Stimulated activated memory B cell treated with anti-CD40 and anti-IgM and Interleukin-4, amounts not matched to agents 10 μg/mL and 1 μg/mL and 100 μg/mL, for 72 hours (primary cell): ENCODE measurements at regions not wholly inside any gene's neighbourhood (a gene's known extent, or its start where the extent isn't known, plus 50 kb on each side); places are given as distances from the start of the nearest gene placed in this dataset.
A peak's percentile ranks its signal among the peaks of the same experiment; 100 is the strongest.
"Not testable (repeated sequence)": the region's sequence is repeated elsewhere in the genome, so short reads cannot be mapped to it uniquely, and the experiment has no call there.

Experiments
- ATAC-seq: fragments of 150-1000 bp; cut with Tn5 transposase; 2 replicates; pipeline ENCODE4 v1.10.0; 2021
- H3K27ac Mint-ChIP-seq: one replicate; pipeline ENCODE4 v1.8.0; 2022; ENCODE audit warnings: mild to moderate bottlenecking, mixed read lengths
- H3K27me3 Mint-ChIP-seq: one replicate; pipeline ENCODE4 v1.8.0; 2022; ENCODE audit warnings: mixed read lengths
- H3K36me3 Mint-ChIP-seq: one replicate; pipeline ENCODE4 v1.8.0; 2022; ENCODE audit warnings: mixed read lengths
- H3K4me1 Mint-ChIP-seq: one replicate; pipeline ENCODE4 v1.8.0; 2022; ENCODE audit warnings: mixed read lengths
- H3K4me3 Mint-ChIP-seq: one replicate; pipeline ENCODE4 v1.8.0; 2022; ENCODE audit warnings: mild to moderate bottlenecking, moderate library complexity, mixed read lengths
- H3K9me3 Mint-ChIP-seq: one replicate; pipeline ENCODE4 v1.8.0; 2022; ENCODE audit warnings: mixed read lengths

DNA sequence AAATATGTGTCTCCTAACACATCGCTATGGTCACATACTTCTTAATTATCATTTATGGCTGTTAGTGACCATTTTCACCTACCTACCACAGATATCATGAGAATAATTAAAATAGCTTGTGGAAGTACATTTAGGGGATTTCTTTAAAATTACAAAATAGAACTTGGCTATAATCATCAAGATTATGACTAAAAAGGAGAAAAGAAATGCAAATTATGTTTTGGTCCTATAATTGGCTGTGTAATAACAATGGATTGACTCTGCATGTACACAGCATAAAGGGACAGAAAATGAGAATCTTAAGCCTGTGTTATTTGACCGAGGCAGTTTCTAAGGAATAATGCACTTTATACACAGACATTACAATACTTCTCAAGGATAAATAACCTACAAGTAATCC lies 197.7 kb upstream of the ZNF322 start:
- H3K4me1 Mint-ChIP-seq, H3K9me3 Mint-ChIP-seq, H3K36me3 Mint-ChIP-seq, ATAC-seq, H3K27ac Mint-ChIP-seq, H3K4me3 Mint-ChIP-seq, H3K27me3 Mint-ChIP-seq: not testable (repeated sequence)

DNA sequence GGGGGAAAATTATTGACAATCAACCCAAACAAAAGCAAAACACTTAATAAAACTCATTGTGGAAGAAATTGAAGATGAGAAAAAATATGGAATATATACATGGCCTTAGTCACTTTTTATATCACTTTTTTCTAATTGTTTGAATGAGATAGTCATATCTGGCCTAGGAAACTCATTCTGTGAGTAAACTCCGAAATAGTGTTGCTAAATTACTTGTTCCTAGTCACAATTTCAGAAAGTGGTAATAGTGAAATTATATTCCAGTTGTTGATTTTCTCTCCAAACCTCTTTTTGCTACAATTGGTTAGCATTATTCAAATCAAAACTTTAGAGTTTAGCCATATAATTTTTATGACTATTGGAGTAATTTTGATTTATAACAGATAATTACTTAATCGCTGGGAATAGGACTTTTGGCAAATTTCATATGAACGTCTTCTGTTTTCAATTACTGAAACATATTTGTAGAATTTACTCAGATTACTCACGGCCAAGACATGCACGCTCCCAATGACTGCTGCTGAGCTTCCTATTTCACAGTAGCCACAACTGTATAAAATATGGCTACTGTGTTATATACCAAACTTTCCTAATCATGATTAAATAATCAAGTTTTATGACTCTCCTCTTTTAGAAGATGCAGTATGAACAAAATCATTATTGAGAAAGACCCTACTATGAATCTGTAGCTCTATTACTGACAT lies 199.7 kb upstream of the ZNF322 start:
- not testable (repeated sequence) for ATAC-seq, H3K27ac Mint-ChIP-seq, H3K36me3 Mint-ChIP-seq, H3K9me3 Mint-ChIP-seq, H3K27me3 Mint-ChIP-seq, H3K4me1 Mint-ChIP-seq, H3K4me3 Mint-ChIP-seq

DNA sequence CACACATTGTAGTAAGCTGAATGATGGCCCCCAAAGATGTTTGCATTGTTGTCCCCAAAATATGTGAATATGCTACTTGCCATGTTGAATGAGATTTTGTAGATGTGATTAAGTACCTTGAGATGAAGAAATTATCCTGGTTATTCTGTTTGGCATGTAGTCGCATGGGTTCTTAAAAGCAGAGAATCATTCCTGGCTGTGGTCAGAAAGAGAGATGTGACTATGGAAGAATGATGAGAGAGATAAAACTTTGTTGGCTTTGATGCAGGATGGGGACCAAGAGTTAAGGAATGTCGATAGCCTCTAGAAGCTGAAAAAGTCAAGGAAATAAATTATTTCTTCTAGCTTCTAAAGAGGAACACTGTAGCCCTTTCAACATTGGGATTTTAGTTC lies 200.2 kb upstream of the ZNF322 start:
- not testable (repeated sequence) for H3K4me3 Mint-ChIP-seq, H3K4me1 Mint-ChIP-seq, H3K27ac Mint-ChIP-seq, ATAC-seq, H3K27me3 Mint-ChIP-seq, H3K9me3 Mint-ChIP-seq, H3K36me3 Mint-ChIP-seq

DNA sequence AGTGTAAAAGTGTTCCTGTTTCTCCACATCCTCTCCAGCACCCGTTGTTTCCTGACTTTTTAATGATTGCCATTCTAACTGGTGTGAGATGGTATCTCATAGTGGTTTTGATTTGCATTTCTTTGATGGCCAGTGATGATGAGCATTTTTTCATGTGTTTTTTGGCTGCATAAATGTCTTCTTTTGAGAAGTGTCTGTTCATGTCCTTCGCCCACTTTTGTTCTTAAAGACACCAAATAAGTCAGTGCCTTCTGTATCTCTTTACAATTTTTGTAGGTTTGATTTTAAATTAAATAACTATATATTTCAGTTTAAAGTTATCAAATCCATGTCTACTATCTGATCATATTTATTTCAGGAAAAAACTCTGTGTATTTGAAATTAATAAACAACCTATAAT lies 202.4 kb upstream of the ZNF322 start:
- H3K4me1 Mint-ChIP-seq, ATAC-seq, H3K4me3 Mint-ChIP-seq, H3K27ac Mint-ChIP-seq, H3K27me3 Mint-ChIP-seq, H3K36me3 Mint-ChIP-seq, H3K9me3 Mint-ChIP-seq: not testable (repeated sequence)

DNA sequence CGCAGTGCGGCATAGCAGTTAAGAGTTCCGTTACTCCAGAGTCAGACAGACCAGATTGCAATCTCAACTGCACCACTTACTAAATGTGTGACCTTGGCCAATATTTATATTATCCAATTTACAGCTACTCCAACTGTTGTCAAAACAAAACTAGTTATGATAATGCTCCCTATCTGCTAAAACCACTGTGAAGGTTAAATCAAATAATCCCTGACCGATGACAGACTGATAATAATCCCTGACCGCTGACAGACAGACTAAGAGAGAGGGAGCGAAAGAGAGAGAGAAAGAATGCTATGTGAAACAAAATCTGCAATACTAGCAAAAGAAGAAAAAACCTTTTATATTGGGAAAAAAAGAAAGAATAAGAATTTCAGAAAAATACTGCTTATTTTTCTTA lies 204.1 kb upstream of the ZNF322 start:
- not testable (repeated sequence) for H3K9me3 Mint-ChIP-seq, H3K4me1 Mint-ChIP-seq, H3K27ac Mint-ChIP-seq, H3K36me3 Mint-ChIP-seq, H3K27me3 Mint-ChIP-seq, H3K4me3 Mint-ChIP-seq, ATAC-seq

DNA sequence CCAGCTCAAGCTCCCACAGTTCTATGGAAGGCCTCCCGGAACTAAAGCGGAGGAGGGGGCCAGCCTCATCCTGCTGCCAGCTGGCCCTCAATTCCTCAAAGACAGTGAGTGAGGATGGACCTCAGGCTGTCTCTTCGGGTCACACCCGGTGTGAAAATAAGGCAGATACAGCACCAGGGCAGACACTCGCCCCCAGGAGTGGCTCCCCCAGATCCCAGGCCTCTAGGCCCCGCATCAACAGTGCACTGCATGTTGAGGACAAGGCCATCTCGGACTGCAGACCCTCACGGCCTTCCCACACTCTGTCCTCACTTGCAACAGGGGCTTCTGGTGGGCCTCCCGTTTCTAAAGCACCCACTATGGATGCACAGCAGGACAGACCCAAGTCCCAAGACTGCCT lies 239.2 kb upstream of the ZNF322 start:
- not testable (repeated sequence) for H3K4me3 Mint-ChIP-seq, H3K27me3 Mint-ChIP-seq, H3K27ac Mint-ChIP-seq, ATAC-seq, H3K36me3 Mint-ChIP-seq, H3K9me3 Mint-ChIP-seq, H3K4me1 Mint-ChIP-seq

DNA sequence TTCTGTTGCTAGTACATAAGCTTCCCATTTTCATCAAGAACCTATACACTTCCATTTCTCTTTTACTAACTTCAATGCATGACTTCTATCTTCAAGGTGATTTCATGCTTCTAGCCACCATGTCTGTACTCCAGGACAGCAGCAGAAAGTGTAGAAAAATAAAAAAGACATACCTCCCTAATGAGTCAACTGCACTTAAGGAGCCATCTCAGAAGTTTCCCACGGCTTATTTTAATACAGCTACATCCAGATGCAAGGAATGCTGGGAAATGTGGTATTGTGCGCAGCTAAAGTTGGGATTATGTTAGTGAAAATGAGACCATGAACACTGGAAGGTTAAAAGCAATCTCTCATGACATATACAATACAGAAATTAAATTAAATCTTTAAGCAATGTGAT lies 264.7 kb upstream of the ZNF322 start:
- not testable (repeated sequence) for H3K27me3 Mint-ChIP-seq, H3K4me3 Mint-ChIP-seq, H3K36me3 Mint-ChIP-seq, H3K4me1 Mint-ChIP-seq, H3K27ac Mint-ChIP-seq, ATAC-seq, H3K9me3 Mint-ChIP-seq

DNA sequence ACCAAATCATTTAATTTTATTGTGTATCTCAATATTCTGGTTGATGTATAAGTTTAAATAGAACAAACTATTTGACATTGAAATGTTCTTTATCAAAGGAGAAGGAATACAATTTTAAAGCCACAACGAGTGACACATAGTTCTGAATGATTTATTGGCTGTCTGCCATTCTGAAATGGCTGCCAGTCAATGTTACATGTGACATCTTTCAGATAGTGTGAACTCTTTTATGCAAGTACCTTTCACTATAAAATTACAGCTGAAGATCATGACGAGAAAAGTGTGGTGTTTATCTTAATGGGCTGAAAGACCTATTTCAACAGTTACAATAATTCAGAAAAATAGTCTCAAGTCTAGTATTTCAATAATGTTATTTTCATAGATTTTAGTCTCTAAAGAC lies 268.6 kb upstream of the ZNF322 start:
- H3K4me3 Mint-ChIP-seq, H3K27me3 Mint-ChIP-seq, H3K27ac Mint-ChIP-seq, ATAC-seq, H3K4me1 Mint-ChIP-seq, H3K9me3 Mint-ChIP-seq, H3K36me3 Mint-ChIP-seq: not testable (repeated sequence)

DNA sequence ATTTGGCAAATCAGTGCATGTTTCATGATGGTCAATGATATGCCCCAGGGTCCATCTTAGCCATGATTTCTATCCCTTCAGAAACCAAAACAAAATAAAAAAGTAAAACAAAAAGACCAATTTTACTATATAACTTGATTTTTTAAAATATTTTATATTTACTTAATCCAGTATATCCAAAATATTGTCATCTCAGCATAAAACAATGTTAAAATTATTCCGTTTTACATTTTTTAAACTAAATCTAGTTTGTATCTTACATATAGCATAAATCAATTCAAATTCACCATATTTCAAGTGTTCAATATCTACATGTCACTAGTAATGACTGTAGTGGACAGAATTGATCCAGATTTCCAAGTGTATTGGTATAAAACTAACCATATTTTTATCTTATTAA lies 277.7 kb upstream of the ZNF322 start:
- not testable (repeated sequence) for H3K9me3 Mint-ChIP-seq, H3K4me1 Mint-ChIP-seq, H3K27me3 Mint-ChIP-seq

DNA sequence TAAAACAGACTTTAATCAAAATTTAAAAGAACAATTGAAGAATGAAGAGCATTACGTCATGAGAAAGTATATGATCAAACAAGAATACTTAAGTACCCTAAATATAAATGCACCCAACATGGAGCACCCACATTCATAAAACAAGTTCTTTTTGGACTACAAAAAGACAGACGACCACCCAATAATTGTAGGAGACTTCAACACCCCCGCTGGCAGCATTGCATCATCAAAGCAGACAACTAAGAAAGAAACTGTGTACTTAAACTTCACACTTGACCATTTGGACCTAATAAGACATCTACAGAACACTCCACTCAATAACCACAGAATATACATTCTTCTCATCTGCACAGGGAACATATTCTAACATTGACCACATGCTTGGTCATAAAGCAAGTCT lies 291.7 kb upstream of the ZNF322 start:
- not testable (repeated sequence) for H3K9me3 Mint-ChIP-seq, ATAC-seq, H3K27ac Mint-ChIP-seq, H3K27me3 Mint-ChIP-seq, H3K4me3 Mint-ChIP-seq, H3K4me1 Mint-ChIP-seq, H3K36me3 Mint-ChIP-seq

More for the DNA sequence above, 277.7 kb upstream of the ZNF322 start:
- H3K4me3 Mint-ChIP-seq, ATAC-seq, H3K27ac Mint-ChIP-seq, H3K36me3 Mint-ChIP-seq: not testable (repeated sequence)

DNA sequence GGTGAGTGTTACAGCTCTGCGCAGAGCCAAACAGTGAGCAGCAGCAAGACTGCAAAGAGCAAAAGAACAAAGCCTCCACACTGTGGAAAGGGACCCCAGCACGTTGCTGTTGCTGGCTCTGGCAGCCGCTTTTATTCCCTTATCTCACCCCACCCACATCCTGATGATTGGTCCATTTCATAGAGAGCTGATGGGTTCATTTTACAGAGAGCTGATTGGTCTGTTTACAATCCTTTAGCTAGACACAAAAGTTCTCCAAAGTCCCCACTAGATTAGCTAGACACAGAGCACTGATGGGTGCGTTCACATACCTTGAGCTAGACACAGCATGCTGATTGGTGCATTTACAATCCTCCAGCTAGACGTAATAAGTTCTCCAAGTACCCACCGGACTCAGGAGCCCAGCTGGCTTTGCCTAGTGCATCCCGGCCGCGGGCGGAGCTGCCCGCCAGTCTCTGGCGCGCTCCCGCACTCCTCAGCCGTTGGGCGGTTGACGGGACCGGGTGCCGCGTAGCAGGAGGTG lies 291.4 kb upstream of the PRSS16 start:
- H3K4me1 Mint-ChIP-seq, H3K27me3 Mint-ChIP-seq, H3K9me3 Mint-ChIP-seq, H3K36me3 Mint-ChIP-seq: not testable (repeated sequence)
- peak overlapping the region; percentile 74 for H3K4me3 Mint-ChIP-seq
- peak; percentile 48 for ATAC-seq
- peak overlapping the region; percentile 79 for H3K27ac Mint-ChIP-seq

DNA sequence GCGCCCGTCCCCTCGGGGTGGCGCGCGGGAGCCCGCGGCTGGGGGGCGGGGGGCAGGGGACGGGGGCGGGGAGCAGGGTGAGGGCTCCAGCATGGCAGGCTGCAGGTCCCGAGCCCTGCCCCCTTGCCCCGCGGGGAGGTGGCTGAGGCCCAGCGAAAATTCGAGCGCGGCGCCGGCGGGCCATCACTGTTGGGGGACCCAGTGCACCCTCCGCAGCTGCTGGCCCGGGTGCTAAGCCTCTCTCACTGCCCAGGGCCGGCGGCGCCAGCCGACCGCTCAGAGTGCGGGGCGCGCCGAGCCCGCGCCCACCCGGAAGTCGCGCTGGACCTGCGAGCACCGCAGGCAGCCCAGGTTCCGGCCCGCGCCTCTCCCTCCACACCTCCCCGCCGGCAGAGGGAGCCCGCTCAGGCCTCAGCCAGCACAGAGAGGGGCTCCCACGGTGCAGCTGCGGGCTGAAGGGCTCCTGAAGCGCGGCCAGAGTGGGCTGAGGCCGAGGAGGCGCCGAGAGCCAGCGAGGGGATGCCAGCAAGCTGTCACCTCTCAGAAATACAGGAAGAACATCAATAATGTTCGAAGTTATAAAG lies 290.8 kb upstream of the PRSS16 start:
- not testable (repeated sequence) for H3K9me3 Mint-ChIP-seq, H3K36me3 Mint-ChIP-seq, H3K4me1 Mint-ChIP-seq, H3K27me3 Mint-ChIP-seq
- H3K27ac Mint-ChIP-seq = peak overlapping the region; percentile 79
- ATAC-seq = peak; percentile 81
- H3K4me3 Mint-ChIP-seq = peak overlapping the region; percentile 89

DNA sequence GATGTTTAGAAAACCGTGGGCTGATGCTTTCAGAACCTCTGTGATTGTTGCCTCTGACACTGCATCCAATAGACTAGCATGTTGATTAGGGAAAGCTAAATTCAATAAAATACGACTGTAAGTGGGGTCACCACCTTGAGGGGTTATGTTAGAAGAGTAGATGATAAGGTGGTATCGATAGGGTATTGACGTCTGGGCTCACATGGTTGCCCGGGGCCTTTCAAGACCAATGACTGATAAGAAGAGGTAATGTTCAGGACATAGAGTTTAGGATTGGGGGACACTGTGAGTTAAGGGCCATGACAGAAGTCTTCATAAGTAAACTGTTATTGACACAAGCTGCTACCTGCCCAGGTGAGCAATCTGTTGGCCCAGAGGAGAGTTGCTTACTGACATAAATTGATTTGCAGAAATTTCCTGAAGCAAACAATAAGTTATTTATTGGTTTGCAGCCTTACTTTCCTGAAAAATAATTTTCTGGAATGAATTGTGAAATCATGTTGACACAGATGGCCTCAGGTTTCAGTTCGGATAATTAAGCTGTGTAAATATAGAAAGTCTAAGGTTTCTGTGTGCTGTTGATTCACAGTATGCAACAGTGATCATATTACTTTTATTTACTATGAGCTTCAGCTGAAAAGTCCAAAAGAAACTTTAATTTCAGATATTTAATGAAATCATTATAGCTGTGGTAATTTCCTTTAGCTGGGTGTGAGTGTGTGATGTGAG lies 289.9 kb upstream of the PRSS16 start:
- not testable (repeated sequence) for ATAC-seq, H3K36me3 Mint-ChIP-seq, H3K4me1 Mint-ChIP-seq, H3K9me3 Mint-ChIP-seq, H3K27me3 Mint-ChIP-seq
- Mint-ChIP-seq H3K4me3 (peak overlapping the region; percentile 89), H3K27ac (peak overlapping the region; percentile 79)

DNA sequence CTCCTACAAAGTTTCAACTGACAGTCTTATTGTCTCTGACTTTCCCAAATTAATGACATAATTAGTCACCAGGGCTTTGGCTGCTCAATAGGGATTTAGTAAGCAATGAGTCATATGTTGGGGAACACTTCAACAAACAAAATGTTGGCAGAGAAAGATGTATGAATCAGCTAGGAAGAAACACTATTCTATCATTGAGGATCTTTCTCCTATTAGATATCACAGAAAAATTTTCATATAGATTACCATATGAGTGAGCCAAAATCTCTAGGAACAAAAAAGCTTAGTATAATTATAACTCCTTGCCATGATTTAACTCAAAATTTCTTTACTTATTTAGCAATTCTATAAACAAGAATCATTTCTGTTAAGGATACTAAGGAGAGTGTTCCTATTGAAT lies 286.3 kb upstream of the PRSS16 start:
- H3K36me3 Mint-ChIP-seq, H3K4me3 Mint-ChIP-seq, H3K27ac Mint-ChIP-seq, H3K9me3 Mint-ChIP-seq, ATAC-seq, H3K27me3 Mint-ChIP-seq, H3K4me1 Mint-ChIP-seq: not testable (repeated sequence)

DNA sequence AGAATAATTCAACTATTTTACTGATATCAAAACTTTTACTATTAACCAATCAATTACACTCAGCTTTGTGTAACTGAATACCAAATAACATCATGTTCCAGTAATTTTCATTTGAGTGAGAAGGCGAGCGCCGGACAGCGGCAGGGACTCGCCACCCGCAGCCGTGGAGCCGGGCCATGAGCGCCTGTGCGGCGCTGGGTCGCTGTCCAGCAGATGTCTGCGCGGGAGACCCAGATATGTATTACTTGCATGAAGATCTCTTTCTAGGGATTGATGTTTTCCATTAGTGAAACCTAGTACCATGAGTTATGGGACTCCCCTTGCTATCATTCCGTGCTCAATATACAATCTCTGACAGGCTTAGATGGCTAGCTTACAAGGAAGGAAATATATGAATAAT lies 245.1 kb upstream of the PRSS16 start:
- Mint-ChIP-seq H3K27me3 (peaks cover 13% of the 10 kb centered on the region), H3K4me1 (no peaks in the 10 kb centered on the region), H3K4me3 (no peak overlapping the region), H3K36me3 (no peaks in the 10 kb centered on the region), H3K9me3 (no peaks in the 10 kb centered on the region), H3K27ac (no peak overlapping the region)
- no peak for ATAC-seq

DNA sequence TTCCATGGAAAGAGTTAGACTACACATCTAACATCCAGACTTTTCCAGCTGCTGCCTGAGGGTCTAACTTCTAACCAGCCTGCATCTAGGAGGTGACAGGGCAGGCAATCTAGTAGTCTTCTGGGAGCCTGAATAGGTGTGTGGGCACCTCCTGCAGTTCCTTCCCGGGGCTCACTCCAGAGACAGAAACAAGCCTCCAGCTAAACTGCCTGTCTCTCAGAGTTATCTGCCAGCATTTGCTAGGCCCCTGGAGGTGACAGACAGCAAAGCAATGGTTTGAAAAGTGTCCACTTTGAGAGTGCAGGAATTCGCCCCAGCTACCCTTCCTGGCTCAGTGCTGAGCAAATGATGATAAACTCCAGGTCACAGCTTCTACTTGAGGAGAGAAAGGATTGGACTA lies 240.5 kb upstream of the PRSS16 start:
- H3K27me3 Mint-ChIP-seq = peaks cover 42% of the 10 kb centered on the region
- no peaks in the 10 kb centered on the region for H3K4me1 Mint-ChIP-seq
- no peaks in the 10 kb centered on the region for H3K36me3 Mint-ChIP-seq
- ATAC-seq = no peak
- H3K27ac Mint-ChIP-seq = no peak overlapping the region
- H3K9me3 Mint-ChIP-seq = peaks cover 6% of the 10 kb centered on the region
- H3K4me3 Mint-ChIP-seq = no peak overlapping the region
